CD4-positive, alpha-beta T cell (primary cell): ENCODE measurements at regions not wholly inside any gene's neighbourhood (a gene's known extent, or its start where the extent isn't known, plus 50 kb on each side); places are given as distances from the start of the nearest gene placed in this dataset.

Experiments
- ATAC-seq: fragments of 200-7000 bp; cut with Tn5 transposase; one replicate; pipeline ENCODE4 v1.10.0; 2022; ENCODE audit warnings: mild to moderate bottlenecking; ENCODE audit not compliant: poor library complexity
- CTCF ChIA-PET: fragments of 350-600 bp; sonication (Branson Sonifier 250); formaldehyde crosslinking; loops from one replicate; lab custom pipeline; 2021; ENCODE audit warnings: antibody characterized with exemption, inconsistent platforms; lab: Charles Lee
- POLR2A ChIA-PET: fragments of 350-600 bp; sonication (Branson Sonifier 250); formaldehyde crosslinking; loops from one replicate; lab custom pipeline; 2021; ENCODE audit warnings: antibody characterized with exemption, inconsistent platforms; lab: Charles Lee
- DNase-seq, 14 experiments: peaks; one replicate each; pipeline ENCODE4 v3.0.0-alpha.2; 2013 to 2020; ENCODE audit warnings: mixed read lengths in 2 of 14
- H3K27ac ChIP-seq, 2 donors: one replicate each; pipeline versions ENCODE4 v1.5.1 to v1.7.0; 2013; ENCODE audit warnings: low read length in 2 of 2, low read depth in 1 of 2, mild to moderate bottlenecking in 1 of 2
- H3K27me3 ChIP-seq, 2 experiments: 1 replicate in 1 of 2; 2 replicates in 1 of 2; pipeline versions ENCODE4 v1.6.1 to v1.7.0; 2013; ENCODE audit warnings: low read length in 2 of 2, control low read depth in 1 of 2, mild to moderate bottlenecking in 1 of 2, moderate library complexity in 1 of 2; ENCODE audit not compliant: insufficient read depth in 2 of 2, control insufficient read depth in 1 of 2
- H3K36me3 ChIP-seq: one replicate; pipeline ENCODE4 v1.6.1; 2013; ENCODE audit warnings: low read length, control low read depth; ENCODE audit not compliant: insufficient read depth
- H3K4me1 ChIP-seq: one replicate; pipeline ENCODE4 v1.6.1; 2013; ENCODE audit warnings: low read length, control low read depth; ENCODE audit not compliant: insufficient read depth
- H3K4me3 ChIP-seq: one replicate; pipeline ENCODE4 v1.5.1; 2013; ENCODE audit warnings: mild to moderate bottlenecking, low read length, moderate library complexity
- H3K9me3 ChIP-seq, 2 experiments: 1 replicate in 1 of 2; 2 replicates in 1 of 2; pipeline versions ENCODE4 v1.6.1 to v1.7.0; 2013; ENCODE audit warnings: low read length in 2 of 2, mild to moderate bottlenecking in 2 of 2, control low read depth in 1 of 2, moderate library complexity in 1 of 2; ENCODE audit not compliant: control insufficient read depth in 1 of 2, insufficient read depth in 1 of 2
- H3K27ac Mint-ChIP-seq: one replicate; pipeline ENCODE4 v1.8.0; 2020; ENCODE audit warnings: mixed read lengths
- H3K27me3 Mint-ChIP-seq: one replicate; pipeline ENCODE4 v1.8.0; 2021; ENCODE audit warnings: mixed read lengths
- H3K36me3 Mint-ChIP-seq: one replicate; pipeline ENCODE4 v1.8.0; 2021; ENCODE audit warnings: low read depth, mixed read lengths
- H3K4me1 Mint-ChIP-seq: one replicate; pipeline ENCODE4 v1.8.0; 2021; ENCODE audit warnings: low read depth, mixed read lengths
- H3K4me3 Mint-ChIP-seq: one replicate; pipeline ENCODE4 v1.8.0; 2020; ENCODE audit warnings: mild to moderate bottlenecking, mixed read lengths
- H3K9me3 Mint-ChIP-seq: one replicate; pipeline ENCODE4 v1.8.0; 2020; ENCODE audit warnings: mixed read lengths
- intact Hi-C, 2 experiments: fragments of 100-400 bp; cut with DNase I in 1 of 2; cut with micrococcal nuclease in 1 of 2; formaldehyde crosslinking; loops; one replicate each; pipeline versions ENCODE4 v1.15.1 to v1.9.0; 2023 to 2025; cut with DNase I, micrococcal nuclease
- TF ChIP-seq, protein P1 (sequence below): fragments of 200-600 bp; IDR thresholded peaks from one replicate; pipeline ENCODE4 v1.8.0; 2022; ENCODE audit warnings: antibody characterized with exemption, mild to moderate bottlenecking

- Histone ChIP-seq H3K36me3 (no peaks in the 10 kb centered on the region), H3K27ac (no peak overlapping the region), H3K27me3 (peaks cover 5 to 9% of the 10 kb centered on the region in 2 experiments), H3K4me1 (no peaks in the 10 kb centered on the region), H3K9me3 (no peaks in the 10 kb centered on the region), H3K4me3 (no peak overlapping the region)
- H3K9me3 Mint-ChIP-seq = no peaks in the 10 kb centered on the region
- no peak overlapping the region for H3K4me3 Mint-ChIP-seq
- TF ChIP-seq, protein P1, sequence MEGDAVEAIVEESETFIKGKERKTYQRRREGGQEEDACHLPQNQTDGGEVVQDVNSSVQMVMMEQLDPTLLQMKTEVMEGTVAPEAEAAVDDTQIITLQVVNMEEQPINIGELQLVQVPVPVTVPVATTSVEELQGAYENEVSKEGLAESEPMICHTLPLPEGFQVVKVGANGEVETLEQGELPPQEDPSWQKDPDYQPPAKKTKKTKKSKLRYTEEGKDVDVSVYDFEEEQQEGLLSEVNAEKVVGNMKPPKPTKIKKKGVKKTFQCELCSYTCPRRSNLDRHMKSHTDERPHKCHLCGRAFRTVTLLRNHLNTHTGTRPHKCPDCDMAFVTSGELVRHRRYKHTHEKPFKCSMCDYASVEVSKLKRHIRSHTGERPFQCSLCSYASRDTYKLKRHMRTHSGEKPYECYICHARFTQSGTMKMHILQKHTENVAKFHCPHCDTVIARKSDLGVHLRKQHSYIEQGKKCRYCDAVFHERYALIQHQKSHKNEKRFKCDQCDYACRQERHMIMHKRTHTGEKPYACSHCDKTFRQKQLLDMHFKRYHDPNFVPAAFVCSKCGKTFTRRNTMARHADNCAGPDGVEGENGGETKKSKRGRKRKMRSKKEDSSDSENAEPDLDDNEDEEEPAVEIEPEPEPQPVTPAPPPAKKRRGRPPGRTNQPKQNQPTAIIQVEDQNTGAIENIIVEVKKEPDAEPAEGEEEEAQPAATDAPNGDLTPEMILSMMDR = no peak
- DNase-seq = no peak
- H3K27me3 Mint-ChIP-seq = peaks cover 32% of the 10 kb centered on the region
- intact Hi-C loops = no loop called here
- no peak overlapping the region for H3K27ac Mint-ChIP-seq
- POLR2A ChIA-PET = no interaction called here
- H3K4me1 Mint-ChIP-seq = no peaks in the 10 kb centered on the region
- CTCF ChIA-PET = no interaction called here
- no peaks in the 10 kb centered on the region for H3K36me3 Mint-ChIP-seq
- no peak for ATAC-seq
Observed at GRCh38 chr17:5872831-5873230, 197.3 kb upstream of the WSCD1 start.

DNA sequence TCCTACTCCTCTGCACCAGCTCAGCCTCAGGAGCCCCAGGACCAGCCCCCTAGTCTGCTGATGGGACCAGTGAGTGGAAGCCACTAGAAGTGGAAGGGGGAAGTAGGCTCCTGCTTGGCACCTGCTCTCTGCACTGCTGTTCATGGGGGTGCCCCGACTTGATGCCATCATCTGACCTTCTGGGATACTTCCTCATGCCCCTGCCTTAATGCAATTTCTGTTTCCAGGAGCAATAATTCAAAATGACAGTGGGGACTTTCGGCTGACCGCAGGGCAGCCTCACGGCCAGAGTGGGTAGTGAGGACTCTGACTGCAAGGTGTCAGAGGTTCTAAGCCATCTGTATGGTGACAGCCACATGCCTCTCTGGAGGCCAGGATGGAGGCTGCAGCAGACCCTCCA lies 196.4 kb upstream of the WSCD1 start:
- Histone ChIP-seq H3K9me3 (no peaks in the 10 kb centered on the region), H3K27me3 (peaks cover 5 to 9% of the 10 kb centered on the region in 2 experiments), H3K4me1 (no peaks in the 10 kb centered on the region), H3K4me3 (no peak overlapping the region), H3K27ac (no peak overlapping the region), H3K36me3 (no peaks in the 10 kb centered on the region)
- Mint-ChIP-seq H3K27ac (no peak overlapping the region), H3K9me3 (no peaks in the 10 kb centered on the region), H3K4me3 (no peak overlapping the region), H3K36me3 (no peaks in the 10 kb centered on the region), H3K4me1 (no peaks in the 10 kb centered on the region), H3K27me3 (peaks cover 36% of the 10 kb centered on the region)
- no peak for ATAC-seq
- ChIA-PET POLR2A (no interaction called here), CTCF (no interaction called here)
- intact Hi-C loops = no loop called here
- no peak for DNase-seq
- TF ChIP-seq, protein P1 = no peak

GRCh38 chr17:5874486-5874885 lies 195.7 kb upstream of the WSCD1 start:
- Mint-ChIP-seq H3K4me3 (no peak overlapping the region), H3K9me3 (no peaks in the 10 kb centered on the region), H3K36me3 (no peaks in the 10 kb centered on the region), H3K27ac (no peak overlapping the region), H3K27me3 (peaks cover 41% of the 10 kb centered on the region), H3K4me1 (no peaks in the 10 kb centered on the region)
- no peaks in the 10 kb centered on the region for H3K9me3 ChIP-seq
- POLR2A ChIA-PET = no interaction called here
- H3K36me3 ChIP-seq = no peaks in the 10 kb centered on the region
- no peaks in the 10 kb centered on the region for H3K4me1 ChIP-seq
- no peak overlapping the region for H3K27ac ChIP-seq
- no peak for DNase-seq
- peaks cover 5 to 9% of the 10 kb centered on the region in 2 experiments for H3K27me3 ChIP-seq
- no peak overlapping the region for H3K4me3 ChIP-seq
- intact Hi-C loops = no loop called here
- ATAC-seq = no peak
- CTCF ChIA-PET = no interaction called here
- TF ChIP-seq, protein P1 = no peak
